ENCODE measurements at regions not wholly inside any gene's neighbourhood (a gene's known extent, or its start where the extent isn't known, plus 50 kb on each side); places are given as distances from the start of the nearest gene placed in this dataset.

- H3K4me3 ChIP-seq (ENCODE audit: low read depth, low read length), result no peak overlapping the region
- TF ChIP-seq, protein P1, sequence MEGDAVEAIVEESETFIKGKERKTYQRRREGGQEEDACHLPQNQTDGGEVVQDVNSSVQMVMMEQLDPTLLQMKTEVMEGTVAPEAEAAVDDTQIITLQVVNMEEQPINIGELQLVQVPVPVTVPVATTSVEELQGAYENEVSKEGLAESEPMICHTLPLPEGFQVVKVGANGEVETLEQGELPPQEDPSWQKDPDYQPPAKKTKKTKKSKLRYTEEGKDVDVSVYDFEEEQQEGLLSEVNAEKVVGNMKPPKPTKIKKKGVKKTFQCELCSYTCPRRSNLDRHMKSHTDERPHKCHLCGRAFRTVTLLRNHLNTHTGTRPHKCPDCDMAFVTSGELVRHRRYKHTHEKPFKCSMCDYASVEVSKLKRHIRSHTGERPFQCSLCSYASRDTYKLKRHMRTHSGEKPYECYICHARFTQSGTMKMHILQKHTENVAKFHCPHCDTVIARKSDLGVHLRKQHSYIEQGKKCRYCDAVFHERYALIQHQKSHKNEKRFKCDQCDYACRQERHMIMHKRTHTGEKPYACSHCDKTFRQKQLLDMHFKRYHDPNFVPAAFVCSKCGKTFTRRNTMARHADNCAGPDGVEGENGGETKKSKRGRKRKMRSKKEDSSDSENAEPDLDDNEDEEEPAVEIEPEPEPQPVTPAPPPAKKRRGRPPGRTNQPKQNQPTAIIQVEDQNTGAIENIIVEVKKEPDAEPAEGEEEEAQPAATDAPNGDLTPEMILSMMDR (IDR thresholded peaks at IDR 0.05; ENCODE audit: borderline replicate concordance, insufficient read depth, low read depth, low read length), result no peak
Measured at GRCh38 chr4:59369229-59369628, 1830.9 kb upstream of the ADGRL3 start.

DNA sequence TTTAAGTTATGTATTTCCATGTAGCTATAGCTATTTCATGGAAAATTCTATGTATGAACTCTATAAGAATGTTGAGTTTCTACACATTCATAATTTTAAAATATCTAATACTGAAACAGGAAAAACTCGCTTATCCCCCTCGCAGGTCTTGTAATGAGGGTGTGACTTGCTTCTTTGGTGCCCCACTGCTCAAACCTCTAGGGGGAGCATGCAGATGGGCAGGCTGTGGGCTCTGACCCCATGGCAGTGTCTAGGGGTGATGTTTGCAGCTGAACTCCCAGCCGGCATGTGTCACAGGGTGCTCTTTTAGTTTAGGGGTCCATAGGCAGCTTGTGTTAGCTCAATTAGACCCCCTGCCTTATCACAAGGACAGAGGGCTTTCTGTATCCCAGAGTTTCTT is 1825.7 kb upstream of the ADGRL3 start:
- no peak overlapping the region for H3K4me3 ChIP-seq (ENCODE audit: low read depth, low read length)
- TF ChIP-seq, protein P1 (IDR thresholded peaks at IDR 0.05; ENCODE audit: borderline replicate concordance, insufficient read depth, low read depth, low read length), result no peak

DNA sequence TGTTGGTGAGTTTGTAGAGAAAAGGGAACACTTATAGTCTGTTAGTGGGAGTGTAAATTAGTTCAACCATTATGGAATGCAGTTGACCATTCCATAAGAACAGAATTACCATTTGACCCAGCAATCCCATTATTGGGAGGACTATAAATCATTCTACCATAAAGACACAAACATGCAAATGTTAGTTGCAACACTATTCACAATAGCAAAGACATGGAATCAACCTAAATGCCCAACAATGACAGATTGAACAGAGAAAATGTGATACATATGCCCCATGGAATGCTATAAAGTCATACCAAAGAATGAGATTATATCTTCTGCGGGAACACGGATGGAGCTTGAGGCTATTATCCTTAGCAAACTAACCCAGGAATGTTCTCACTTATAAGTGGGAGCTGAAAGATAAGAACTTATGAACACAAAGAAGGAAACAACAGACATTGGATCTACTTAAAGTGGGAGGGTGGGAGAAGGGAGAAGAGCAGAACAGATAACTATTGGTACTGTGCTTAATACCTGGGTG is 1819.2 kb upstream of the ADGRL3 start:
- TF ChIP-seq, protein P1 (IDR thresholded peaks at IDR 0.05; ENCODE audit: borderline replicate concordance, insufficient read depth, low read depth, low read length), result no peak
- no peak overlapping the region for H3K4me3 ChIP-seq (ENCODE audit: low read depth, low read length)

DNA sequence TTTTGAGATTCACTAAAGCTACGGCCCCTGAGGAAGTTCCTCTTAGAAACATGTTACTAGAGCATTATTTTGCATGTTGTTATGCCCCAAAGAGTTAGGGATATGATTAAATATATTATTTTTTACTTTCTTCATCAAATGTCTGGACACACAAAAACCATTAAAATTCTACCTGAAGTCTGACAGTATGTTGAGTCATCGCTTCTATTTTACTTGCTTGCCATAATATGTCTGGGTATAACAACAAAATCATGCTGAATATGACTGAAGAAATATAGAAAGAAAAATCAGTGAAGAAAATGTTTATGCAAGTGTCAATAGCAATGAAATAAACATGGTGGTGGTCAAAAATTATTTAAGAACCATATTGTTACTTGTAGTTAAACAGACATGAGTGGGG is 1818.5 kb upstream of the ADGRL3 start:
- TF ChIP-seq, protein P1 (IDR thresholded peaks at IDR 0.05; ENCODE audit: borderline replicate concordance, insufficient read depth, low read depth, low read length), result no peak
- no peak overlapping the region for H3K4me3 ChIP-seq (ENCODE audit: low read depth, low read length)

GRCh38 chr4:59387759-59388758 is 1812.1 kb upstream of the ADGRL3 start:
- TF ChIP-seq, protein P1 (IDR thresholded peaks at IDR 0.05; ENCODE audit: borderline replicate concordance, insufficient read depth, low read depth, low read length), result no peak
- H3K4me3 ChIP-seq (ENCODE audit: low read depth, low read length), result no peak overlapping the region

DNA sequence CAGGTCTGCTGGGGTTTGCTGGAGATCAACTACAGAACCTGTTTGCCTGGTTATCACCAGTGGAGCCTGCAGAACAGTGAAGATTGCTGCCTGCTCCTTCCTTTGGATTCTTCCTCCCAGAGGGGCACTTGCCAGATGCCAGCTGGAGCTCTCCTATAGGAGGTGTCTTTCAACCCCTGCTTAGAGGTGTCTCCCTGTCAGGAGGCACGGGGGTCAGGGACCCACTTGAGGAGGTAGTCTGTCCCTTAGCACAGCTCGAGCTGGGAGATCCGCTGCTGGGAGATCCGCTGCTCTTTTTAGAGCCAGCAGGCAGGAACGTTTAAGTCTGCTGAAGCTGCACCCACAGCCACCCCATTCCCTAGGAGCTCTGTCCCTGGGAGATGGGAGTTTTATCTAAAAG is 1806.3 kb upstream of the ADGRL3 start:
- no peak overlapping the region for H3K4me3 ChIP-seq (ENCODE audit: low read depth, low read length)
- TF ChIP-seq, protein P1 (IDR thresholded peaks at IDR 0.05; ENCODE audit: borderline replicate concordance, insufficient read depth, low read depth, low read length), result no peak

- no peak overlapping the region for H3K4me3 ChIP-seq (ENCODE audit: low read depth, low read length)
- TF ChIP-seq, protein P1 (IDR thresholded peaks at IDR 0.05; ENCODE audit: borderline replicate concordance, insufficient read depth, low read depth, low read length), result no peak
Measured at GRCh38 chr4:59400334-59400733, 1799.8 kb upstream of the ADGRL3 start.
